ENCODE measurements at regions not wholly inside any gene's neighbourhood (a gene's known extent, or its start where the extent isn't known, plus 50 kb on each side); places are given as distances from the start of the nearest gene placed in this dataset.

GRCh38 chr18:57970356-57971095, 73.5 kb upstream of the NEDD4L start:
- TF ChIP-seq, protein P1, sequence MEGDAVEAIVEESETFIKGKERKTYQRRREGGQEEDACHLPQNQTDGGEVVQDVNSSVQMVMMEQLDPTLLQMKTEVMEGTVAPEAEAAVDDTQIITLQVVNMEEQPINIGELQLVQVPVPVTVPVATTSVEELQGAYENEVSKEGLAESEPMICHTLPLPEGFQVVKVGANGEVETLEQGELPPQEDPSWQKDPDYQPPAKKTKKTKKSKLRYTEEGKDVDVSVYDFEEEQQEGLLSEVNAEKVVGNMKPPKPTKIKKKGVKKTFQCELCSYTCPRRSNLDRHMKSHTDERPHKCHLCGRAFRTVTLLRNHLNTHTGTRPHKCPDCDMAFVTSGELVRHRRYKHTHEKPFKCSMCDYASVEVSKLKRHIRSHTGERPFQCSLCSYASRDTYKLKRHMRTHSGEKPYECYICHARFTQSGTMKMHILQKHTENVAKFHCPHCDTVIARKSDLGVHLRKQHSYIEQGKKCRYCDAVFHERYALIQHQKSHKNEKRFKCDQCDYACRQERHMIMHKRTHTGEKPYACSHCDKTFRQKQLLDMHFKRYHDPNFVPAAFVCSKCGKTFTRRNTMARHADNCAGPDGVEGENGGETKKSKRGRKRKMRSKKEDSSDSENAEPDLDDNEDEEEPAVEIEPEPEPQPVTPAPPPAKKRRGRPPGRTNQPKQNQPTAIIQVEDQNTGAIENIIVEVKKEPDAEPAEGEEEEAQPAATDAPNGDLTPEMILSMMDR (IDR thresholded peaks at IDR 0.05) = no peak
- no peak for DNase-seq (ENCODE audit: low spot score)

DNA sequence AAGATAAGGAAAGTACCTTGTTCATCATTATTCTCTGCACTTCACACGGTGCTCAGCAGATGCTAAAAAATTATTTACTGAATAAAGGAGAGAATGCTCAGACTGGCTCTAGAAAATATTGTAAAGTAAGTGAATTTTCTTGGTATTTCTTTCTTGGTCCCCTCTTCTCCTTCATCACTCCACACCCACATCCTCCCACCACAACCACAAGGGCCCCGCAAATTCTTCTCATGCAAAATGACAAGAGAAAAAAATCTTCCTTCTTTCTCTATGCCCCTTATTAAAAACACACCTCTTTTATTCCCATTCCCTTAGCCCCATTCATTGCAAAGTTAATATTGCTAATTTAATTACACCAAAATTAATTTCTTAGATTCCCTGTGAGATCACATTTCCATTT, 74.2 kb upstream of the NEDD4L start:
- Histone ChIP-seq H3K27ac (no peak overlapping the region), H3K4me3 (no peak overlapping the region)
- DNase-seq (ENCODE audit: low spot score) = no peak
- TF ChIP-seq, protein P1 (IDR thresholded peaks at IDR 0.05) = no peak

More at GRCh38 chr18:57970356-57971095, 73.5 kb upstream of the NEDD4L start:
- Histone ChIP-seq H3K4me3 (no peak overlapping the region), H3K27ac (no peak overlapping the region)

DNA sequence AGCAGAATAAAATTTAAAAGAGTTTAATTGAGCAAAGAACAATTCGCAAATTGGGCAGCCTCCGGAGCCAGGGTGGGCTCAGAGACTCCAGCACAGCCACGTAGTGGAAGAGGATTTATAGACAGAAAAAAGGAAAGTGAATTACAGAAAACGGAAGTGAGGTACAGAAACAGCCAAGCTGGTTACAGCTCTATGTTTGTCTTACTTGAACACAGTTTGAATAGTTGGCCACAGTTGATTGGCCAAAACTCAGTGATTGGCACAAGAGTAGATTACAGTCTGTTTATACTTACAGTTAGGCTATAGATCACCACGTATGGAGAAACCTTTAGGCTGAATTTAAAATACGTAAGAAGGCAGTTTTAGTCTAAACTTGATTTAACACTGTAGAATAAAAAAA, 78.8 kb upstream of the NEDD4L start:
- DNase-seq (ENCODE audit: low spot score) = no peak
- TF ChIP-seq, protein P1 (IDR thresholded peaks at IDR 0.05) = no peak
- Histone ChIP-seq H3K4me3 (no peak overlapping the region), H3K27ac (no peak overlapping the region)

DNA sequence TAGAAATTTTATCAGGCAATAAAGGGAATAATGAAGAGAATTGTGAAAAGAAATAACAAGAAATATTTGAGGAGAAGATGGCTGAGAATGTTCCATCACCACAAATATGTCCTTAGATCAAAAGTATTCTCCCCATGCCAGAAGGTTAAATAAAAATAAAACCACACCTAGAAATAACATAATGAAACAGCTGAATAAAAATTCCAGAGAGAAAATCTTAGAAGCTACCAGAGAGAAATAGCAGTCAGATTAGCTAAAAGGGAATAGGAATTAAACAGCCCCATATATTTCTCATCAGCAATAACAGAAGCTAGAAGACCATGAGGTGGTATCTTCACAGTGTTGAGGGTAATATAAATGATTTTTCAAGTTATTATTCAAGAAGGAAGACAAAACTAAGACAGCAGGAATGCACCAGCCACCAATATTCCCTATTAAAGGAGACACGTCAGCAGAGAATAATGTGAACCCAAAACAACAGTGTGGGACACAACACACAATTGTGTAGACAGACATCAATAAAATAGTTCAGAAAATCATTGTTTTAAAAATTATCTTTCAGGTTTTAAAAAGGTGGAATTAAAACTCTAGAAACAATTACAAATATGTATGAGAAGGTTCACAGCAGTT, 82.0 kb upstream of the NEDD4L start:
- Histone ChIP-seq H3K27ac (no peak overlapping the region), H3K4me3 (no peak overlapping the region)
- no peak for DNase-seq (ENCODE audit: low spot score)
- TF ChIP-seq, protein P1 (IDR thresholded peaks at IDR 0.05) = no peak

DNA sequence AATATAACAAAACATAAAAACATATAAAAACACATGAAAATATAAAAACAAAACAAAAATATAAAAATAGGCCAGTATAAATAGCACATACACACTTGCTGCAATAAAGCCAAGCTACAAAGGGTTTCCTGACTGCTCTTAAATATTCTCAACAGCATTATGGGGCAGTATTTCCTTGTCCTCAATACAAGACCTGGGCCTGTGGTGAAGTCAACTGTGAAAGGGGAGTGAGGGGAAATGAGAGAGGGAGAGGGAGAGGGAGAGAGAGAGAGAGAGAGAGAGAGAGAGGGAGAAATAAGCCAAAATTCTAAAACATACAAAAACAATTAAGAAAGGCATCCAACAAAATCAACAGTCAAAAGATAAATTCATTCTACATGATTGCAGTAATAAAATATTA, 82.6 kb upstream of the NEDD4L start:
- TF ChIP-seq, protein P1 (IDR thresholded peaks at IDR 0.05) = no peak
- H3K27ac ChIP-seq = no peak overlapping the region
- no peak overlapping the region for H3K4me3 ChIP-seq
- no peak for DNase-seq (ENCODE audit: low spot score)

GRCh38 chr18:57959278-57959677, 84.7 kb upstream of the NEDD4L start:
- Histone ChIP-seq H3K4me3 (no peak overlapping the region), H3K27ac (no peak overlapping the region)
- TF ChIP-seq, protein P1 (IDR thresholded peaks at IDR 0.05) = no peak
- DNase-seq (ENCODE audit: low spot score) = no peak

GRCh38 chr18:57957210-57957609, 86.8 kb upstream of the NEDD4L start:
- no peak overlapping the region for H3K27ac ChIP-seq
- DNase-seq (ENCODE audit: low spot score) = no peak
- H3K4me3 ChIP-seq = no peak overlapping the region
- TF ChIP-seq, protein P1 (IDR thresholded peaks at IDR 0.05) = no peak
